ENCODE measurements at regions not wholly inside any gene's neighbourhood (a gene's known extent, or its start where the extent isn't known, plus 50 kb on each side); places are given as distances from the start of the nearest gene placed in this dataset.
A peak's percentile ranks its signal among the peaks of the same experiment; 100 is the strongest.
"Not testable (repeated sequence)": the region's sequence is repeated elsewhere in the genome, so short reads cannot be mapped to it uniquely, and the experiment has no call there.

DNA sequence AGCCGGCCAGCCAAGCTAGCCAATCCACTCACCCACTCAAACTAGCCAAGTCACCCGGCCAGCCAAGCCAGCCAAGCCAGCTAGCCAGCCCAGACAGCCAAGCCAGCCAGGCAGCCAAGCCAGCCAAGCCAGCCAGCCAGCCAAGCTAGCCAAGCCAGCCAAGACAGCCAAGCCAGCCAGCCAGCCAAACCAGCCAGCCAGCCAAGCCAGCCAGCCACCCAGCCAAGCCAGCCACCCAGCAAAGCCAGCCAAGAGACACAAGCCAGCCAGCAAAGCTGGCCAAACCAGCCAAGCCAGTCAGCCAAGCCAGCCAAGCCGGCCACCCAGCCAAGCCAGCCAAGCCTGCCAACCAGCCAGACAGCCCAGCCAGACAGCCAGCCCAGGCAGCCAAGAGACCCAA lies 322.2 kb upstream of the PLGLB2 start:
- not testable (repeated sequence) for H3K4me1 Mint-ChIP-seq (ENCODE audit: low read depth); H3K4me3 Mint-ChIP-seq; H3K9me3 Mint-ChIP-seq; H3K36me3 Mint-ChIP-seq (ENCODE audit: low read depth); H3K27me3 Mint-ChIP-seq (ENCODE audit: low read depth); H3K27ac Mint-ChIP-seq

DNA sequence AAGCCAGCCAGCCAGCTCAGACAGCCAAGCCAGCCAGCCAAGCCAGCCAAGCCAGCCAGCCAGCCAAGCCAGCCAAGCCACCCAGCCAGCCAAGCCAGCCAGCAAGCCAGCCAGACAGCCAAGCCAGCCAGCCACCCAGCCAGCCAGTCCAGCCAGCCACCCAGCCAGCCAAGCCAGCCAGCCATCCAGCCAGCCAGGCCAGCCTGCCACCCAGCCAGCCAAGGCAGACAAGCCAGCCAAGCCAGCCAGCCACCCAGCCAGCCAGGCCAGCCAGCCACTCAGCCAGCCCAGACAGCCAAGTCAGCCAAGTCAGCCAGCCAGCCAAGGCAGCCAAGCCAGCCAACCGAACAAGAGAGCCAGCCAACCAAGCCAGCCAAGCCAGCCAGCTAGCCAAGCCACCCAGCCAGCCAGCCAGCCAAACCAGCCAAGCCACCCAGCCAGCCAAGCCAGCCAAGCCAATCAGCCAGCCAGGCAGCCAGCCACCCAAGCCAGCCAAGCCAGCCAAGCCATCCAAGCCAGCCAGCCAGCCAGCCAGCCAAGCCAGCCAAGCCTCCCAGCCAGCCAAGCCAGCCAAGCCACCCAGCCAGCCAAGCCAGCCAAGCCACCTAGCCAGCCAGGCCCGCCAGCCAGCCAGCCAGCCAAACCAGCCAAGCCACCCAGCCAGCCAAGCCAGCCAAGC lies 319.3 kb upstream of the PLGLB2 start:
- not testable (repeated sequence) for H3K27me3 Mint-ChIP-seq (ENCODE audit: low read depth); H3K4me3 Mint-ChIP-seq; H3K4me1 Mint-ChIP-seq (ENCODE audit: low read depth); H3K36me3 Mint-ChIP-seq (ENCODE audit: low read depth); H3K27ac Mint-ChIP-seq; H3K9me3 Mint-ChIP-seq

DNA sequence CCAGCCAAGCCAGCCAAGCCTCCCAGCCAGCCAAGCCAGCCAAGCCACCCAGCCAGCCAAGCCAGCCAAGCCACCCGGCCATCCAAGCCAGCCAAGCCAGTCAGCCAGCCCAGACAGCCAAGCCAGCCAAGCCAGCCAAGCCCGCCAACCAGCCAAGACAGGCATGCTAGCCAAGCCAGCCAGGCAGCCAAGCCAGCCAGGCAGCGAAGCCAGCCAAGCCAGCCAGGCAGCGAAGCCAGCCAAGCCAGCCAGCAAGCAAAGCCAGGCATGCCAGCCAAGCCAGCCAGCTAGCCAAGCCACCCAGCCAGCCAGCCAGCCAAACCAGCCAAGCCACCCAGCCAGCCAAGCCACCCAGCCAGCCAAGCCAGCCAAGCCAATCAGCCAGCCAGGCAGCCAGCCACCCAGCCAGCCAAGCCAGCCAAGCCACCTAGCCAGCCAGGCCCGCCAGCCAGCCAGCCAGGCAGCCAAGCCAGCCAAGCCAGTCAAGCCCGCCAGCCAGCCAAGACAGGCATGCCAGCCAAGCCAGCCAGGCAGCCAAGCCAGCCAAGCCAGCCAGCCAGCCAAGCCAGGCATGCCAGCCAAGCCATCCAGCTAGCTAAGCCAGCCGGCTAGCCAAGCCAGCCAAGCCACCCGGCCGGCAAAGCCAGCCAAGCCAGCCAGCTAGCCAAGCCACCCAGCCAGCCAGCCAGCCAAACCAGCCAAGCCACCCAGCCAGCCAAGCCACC lies 318.5 kb upstream of the PLGLB2 start:
- H3K4me3 Mint-ChIP-seq; H3K27ac Mint-ChIP-seq; H3K36me3 Mint-ChIP-seq (ENCODE audit: low read depth); H3K27me3 Mint-ChIP-seq (ENCODE audit: low read depth); H3K9me3 Mint-ChIP-seq; H3K4me1 Mint-ChIP-seq (ENCODE audit: low read depth): not testable (repeated sequence)

DNA sequence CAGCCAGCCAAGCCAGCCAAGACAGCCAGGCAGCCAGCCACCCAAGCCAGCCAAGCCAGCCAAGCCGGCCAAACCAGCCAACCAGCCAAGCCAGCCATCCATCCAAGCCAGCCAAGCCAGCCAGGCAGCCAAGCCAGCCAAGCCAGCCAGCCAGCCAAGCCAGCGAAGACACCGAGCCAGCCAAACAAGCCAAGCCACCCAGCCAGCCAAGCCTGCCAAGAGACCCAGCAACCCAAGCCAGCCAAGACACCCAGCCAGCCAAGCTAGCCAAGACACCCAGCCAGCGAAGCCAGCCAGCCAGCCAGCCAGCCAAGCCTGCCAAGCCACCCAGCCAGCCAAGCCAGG lies 318.0 kb upstream of the PLGLB2 start:
- H3K4me1 Mint-ChIP-seq (ENCODE audit: low read depth); H3K36me3 Mint-ChIP-seq (ENCODE audit: low read depth); H3K27ac Mint-ChIP-seq; H3K4me3 Mint-ChIP-seq; H3K27me3 Mint-ChIP-seq (ENCODE audit: low read depth); H3K9me3 Mint-ChIP-seq: not testable (repeated sequence)

DNA sequence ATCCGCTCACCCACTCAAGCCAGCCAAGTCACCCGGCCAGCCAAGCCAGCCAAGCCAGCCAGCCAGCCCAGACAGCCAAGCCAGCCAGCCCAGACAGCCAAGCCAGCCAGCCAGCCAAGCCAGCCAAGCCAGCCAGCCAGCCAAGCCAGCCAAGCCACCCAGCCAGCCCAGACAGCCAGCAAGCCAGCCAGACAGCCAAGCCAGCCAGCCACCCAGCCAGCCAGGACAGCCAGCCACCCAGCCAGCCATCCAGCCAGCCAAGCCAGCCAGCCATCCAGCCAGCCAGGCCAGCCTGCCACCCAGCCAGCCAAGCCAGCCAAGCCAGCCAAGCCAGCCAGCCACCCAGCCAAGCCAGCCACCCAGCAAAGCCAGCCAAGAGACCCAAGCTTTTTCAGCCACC lies 316.8 kb upstream of the PLGLB2 start:
- H3K4me1 Mint-ChIP-seq (ENCODE audit: low read depth); H3K27me3 Mint-ChIP-seq (ENCODE audit: low read depth); H3K4me3 Mint-ChIP-seq; H3K36me3 Mint-ChIP-seq (ENCODE audit: low read depth); H3K27ac Mint-ChIP-seq; H3K9me3 Mint-ChIP-seq: not testable (repeated sequence)

DNA sequence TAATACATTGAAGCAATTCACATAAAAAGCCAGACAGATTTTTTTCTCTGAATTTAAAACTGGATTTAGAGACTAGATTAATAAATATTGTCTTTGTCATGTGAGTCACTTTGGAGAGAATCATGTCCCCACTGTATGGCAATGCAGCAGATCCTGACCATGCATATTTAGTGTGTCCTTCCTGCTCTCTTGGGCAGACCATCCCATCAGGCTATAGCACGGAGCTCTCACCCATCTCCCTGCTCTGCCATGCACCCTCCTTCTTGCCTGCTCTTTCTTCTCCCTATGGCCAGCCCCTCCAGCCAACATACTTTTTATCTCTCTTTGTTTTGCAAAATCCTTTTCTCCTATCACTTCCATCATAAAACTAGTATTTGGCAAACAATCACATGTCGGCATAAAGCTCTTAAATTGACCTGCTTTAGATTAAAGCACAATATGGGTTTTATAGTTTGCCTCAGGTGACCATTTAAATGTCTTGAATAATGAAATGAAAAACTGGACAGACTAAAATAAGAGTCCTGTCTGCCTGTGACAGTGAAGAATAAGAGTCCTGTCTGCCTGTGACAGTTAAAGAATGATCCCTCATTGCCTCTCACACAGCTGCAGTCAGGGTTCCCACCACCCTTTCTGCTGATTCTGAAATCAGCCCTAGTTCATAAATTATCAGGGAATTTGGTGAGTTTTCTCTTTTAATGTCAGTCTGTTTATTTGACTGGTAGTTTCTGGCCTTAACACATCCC lies 315.0 kb upstream of the PLGLB2 start:
- not testable (repeated sequence) for H3K9me3 Mint-ChIP-seq

DNA sequence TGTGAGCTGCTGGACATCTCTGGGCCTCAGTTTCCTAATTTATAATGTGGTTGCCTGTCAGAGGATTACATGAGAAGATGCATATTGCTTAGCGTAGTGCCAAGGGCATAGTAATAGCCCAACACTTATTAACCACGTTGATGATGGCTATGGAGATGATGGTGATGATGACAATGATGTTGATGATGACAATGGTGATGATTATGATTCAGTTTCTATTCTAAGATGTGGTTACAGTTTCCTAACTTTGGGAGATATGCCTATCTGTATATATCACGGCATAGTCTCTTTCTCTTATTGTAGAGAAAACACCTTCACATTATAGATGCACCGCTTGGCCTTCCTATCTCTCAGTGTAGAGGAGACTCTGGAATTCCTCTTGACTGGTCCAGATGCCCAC lies 311.9 kb upstream of the PLGLB2 start:
- not testable (repeated sequence) for H3K9me3 Mint-ChIP-seq

More for the DNA sequence above, 315.0 kb upstream of the PLGLB2 start:
- not testable (repeated sequence) for H3K27me3 Mint-ChIP-seq (ENCODE audit: low read depth); H3K36me3 Mint-ChIP-seq (ENCODE audit: low read depth); H3K4me1 Mint-ChIP-seq (ENCODE audit: low read depth); H3K4me3 Mint-ChIP-seq; H3K27ac Mint-ChIP-seq

DNA sequence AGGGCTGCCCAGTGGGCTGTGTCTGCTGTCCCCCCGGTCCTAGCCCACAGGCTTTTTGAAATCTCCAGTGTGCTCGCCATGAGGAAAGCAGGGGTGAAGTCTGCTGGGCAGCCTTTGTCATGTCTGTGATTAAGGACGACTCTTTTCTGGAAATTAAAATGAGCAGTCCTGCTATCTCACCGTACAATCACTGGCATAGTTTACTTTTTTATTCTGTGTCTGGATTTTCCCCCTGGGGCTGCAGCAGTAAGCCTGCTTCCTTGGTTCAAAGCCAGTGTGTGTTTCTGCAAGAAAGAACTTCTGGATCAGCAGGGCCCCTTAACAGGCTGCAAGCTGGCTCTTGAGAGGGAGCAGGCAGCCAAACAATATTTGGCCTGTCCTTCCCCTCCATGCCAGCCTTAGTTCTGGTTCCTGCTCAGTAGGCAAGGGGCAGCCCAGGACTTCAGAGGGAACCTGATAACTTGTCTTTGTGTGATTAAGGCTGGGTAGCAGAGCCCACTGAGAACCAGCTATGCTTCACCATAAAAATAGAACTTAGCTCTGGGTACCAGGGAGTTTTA lies 310.1 kb upstream of the PLGLB2 start:
- H3K27ac Mint-ChIP-seq; H3K4me3 Mint-ChIP-seq; H3K4me1 Mint-ChIP-seq (ENCODE audit: low read depth); H3K36me3 Mint-ChIP-seq (ENCODE audit: low read depth); H3K9me3 Mint-ChIP-seq; H3K27me3 Mint-ChIP-seq (ENCODE audit: low read depth): not testable (repeated sequence)

More for the DNA sequence above, 311.9 kb upstream of the PLGLB2 start:
- H3K27me3 Mint-ChIP-seq (ENCODE audit: low read depth); H3K27ac Mint-ChIP-seq; H3K4me3 Mint-ChIP-seq; H3K36me3 Mint-ChIP-seq (ENCODE audit: low read depth); H3K4me1 Mint-ChIP-seq (ENCODE audit: low read depth): not testable (repeated sequence)

DNA sequence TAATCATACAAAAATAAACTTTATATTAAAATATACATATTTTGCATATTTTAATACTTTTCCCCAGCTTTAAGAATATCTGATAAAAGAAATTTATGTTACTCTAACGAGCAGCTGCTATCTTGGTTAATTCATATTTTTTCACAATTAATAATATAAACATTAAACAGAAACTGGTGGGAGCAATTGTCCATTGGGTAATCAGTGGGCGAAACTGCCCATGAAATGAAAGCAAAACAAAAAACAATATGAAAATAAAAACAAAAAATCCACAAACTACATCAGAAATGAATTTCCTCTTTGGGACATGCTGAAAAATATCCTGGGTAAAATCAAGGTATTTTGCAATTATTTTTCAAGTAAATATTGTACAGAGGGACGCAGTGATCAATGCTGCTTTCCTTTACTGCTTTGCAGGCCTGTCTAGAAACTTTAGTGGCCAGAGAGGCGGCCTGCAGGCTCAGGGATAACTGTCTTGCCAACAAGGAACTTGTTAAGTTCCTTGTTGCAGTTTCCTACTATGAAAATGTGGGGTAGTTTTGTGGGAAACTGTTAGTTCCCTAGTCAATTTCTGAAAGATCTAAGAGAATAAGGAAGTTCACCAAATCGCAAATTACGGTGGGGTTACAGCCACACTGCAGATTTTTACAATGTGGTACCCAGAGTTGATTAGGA lies 309.0 kb upstream of the PLGLB2 start:
- not testable (repeated sequence) for H3K9me3 Mint-ChIP-seq; H3K27me3 Mint-ChIP-seq (ENCODE audit: low read depth); H3K36me3 Mint-ChIP-seq (ENCODE audit: low read depth); H3K4me3 Mint-ChIP-seq; H3K27ac Mint-ChIP-seq
- peaks cover 14% of the 10 kb centered on the region for H3K4me1 Mint-ChIP-seq (ENCODE audit: low read depth)

DNA sequence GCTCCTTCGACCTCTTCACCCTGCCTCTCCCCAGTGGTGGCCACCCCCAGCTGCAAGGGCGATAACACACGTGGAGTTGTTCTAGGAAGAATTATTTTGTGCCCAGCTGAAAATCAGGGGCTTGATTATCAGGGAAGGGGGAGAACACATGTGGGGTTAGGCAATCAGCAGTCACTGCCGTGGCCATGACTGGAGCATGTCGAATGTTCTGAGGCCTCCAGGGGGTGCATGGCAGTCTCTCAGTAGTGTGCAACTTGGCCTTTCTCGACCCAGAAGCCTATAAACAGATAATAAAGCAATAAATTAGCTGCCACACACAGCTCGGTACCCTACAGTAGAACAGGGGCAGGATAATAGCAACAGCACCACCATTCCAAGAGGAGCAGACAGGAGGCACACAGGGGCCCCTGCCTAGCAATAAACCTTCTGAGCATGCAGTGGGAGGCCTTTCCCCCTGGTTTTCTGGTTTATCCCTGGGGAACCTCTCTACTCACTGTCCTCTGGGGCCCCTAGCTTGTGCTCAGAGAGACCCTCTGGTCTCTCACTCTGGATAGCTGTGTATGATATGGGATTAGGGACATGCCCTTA lies 308.2 kb upstream of the PLGLB2 start:
- not testable (repeated sequence) for H3K27ac Mint-ChIP-seq, H3K4me3 Mint-ChIP-seq, H3K9me3 Mint-ChIP-seq

DNA sequence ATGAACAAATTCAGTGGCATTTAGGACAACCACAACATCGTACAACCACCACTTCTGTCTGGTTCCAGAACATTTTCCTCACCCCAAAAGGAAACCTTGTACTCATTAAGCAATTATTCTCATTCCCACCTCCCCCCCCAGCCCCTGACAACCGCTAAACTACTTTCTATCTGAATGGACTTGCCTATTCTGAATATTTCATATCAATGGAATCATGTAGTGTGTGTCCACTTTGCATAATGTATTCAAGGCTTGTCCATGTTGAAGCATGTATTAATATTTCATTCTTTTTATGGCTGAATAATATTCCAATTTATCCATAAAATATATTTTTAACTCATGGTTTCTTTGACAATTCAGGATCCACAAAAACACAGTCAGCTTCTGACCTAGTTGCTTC lies 307.2 kb upstream of the PLGLB2 start:
- peaks cover 17% of the 10 kb centered on the region for H3K4me1 Mint-ChIP-seq (ENCODE audit: low read depth)
- not testable (repeated sequence) for H3K27ac Mint-ChIP-seq; H3K4me3 Mint-ChIP-seq; H3K36me3 Mint-ChIP-seq (ENCODE audit: low read depth); H3K9me3 Mint-ChIP-seq; H3K27me3 Mint-ChIP-seq (ENCODE audit: low read depth)

More for the DNA sequence above, 308.2 kb upstream of the PLGLB2 start:
- H3K36me3 Mint-ChIP-seq (ENCODE audit: low read depth); H3K27me3 Mint-ChIP-seq (ENCODE audit: low read depth): not testable (repeated sequence)
- H3K4me1 Mint-ChIP-seq (ENCODE audit: low read depth), result peaks cover 17% of the 10 kb centered on the region

DNA sequence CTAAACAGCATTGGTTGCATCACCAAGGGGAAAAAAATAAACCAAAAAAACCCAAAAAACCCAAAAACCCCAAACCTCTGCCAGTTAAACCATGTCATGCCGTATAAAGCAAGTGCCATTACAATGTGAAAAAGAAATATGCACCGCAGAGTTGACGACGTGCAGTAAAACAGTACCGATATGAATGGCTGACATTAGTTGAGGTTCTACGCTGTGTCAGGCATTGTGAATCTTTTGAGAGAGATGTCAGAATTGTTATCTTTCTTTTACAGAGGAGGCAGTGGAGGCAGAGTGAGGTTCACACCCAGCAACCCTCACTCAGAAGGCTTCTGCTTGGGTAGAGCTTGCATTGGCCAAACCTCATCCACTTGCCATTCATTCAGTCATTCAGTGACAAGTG lies 306.5 kb upstream of the PLGLB2 start:
- H3K27me3 Mint-ChIP-seq (ENCODE audit: low read depth); H3K36me3 Mint-ChIP-seq (ENCODE audit: low read depth); H3K4me3 Mint-ChIP-seq: not testable (repeated sequence)

DNA sequence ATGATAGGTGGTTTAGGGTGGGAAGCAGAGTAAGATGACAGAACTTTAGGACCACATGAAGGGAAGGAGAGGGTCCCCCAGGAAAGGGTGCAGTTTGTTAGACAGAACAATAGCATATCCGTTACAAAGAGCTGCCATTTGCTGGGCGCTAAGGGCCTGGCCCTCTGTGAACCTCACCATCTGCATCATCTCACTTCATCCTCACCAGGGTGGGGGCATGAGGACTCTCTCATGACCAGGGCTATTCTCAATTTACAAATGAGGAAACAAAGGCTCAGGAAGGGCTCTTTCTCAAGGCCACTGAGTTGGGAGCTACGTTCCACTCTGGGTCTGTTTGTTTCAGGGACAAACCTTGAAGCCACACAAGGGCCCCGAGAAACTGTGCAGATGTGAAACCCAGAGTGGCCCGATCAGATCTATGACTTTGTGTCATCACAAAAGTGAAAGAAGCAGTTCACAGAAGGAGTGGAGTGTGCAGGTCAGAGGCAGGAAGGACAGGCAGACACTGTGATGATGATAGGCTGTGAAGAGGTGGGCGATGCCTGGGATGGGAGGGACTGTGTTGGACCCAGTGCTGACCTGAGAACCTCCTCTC lies 304.8 kb upstream of the PLGLB2 start:
- peak overlapping the region; percentile 14 for H3K4me3 Mint-ChIP-seq
- H3K36me3 Mint-ChIP-seq (ENCODE audit: low read depth); H3K9me3 Mint-ChIP-seq; H3K27me3 Mint-ChIP-seq (ENCODE audit: low read depth): not testable (repeated sequence)
- H3K27ac Mint-ChIP-seq, result peak overlapping the region; percentile 86
- H3K4me1 Mint-ChIP-seq (ENCODE audit: low read depth), result peaks cover 18% of the 10 kb centered on the region

More for the DNA sequence above, 306.5 kb upstream of the PLGLB2 start:
- peak overlapping the region; percentile 18 for H3K27ac Mint-ChIP-seq
- peaks cover 18% of the 10 kb centered on the region for H3K4me1 Mint-ChIP-seq (ENCODE audit: low read depth)
- not testable (repeated sequence) for H3K9me3 Mint-ChIP-seq

DNA sequence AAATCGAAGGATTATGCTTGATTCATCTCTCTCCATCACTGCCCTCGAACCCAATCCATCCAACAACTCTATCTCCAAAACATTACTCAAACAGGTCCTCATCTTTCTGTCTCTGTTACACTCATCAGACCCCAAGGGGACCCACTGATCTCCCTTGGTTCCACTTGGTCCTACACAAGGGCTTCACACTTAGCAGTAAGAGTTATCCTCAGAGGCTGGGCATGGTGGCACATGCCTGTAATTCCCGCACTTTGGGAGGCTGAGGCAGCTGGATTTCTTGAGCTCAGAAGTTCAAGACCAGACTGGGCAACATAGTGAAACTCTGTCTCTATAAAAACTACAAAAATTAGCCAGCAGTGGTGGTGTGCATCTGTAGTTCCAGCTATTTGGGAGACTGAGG lies 302.9 kb upstream of the PLGLB2 start:
- H3K9me3 Mint-ChIP-seq; H3K27ac Mint-ChIP-seq; H3K36me3 Mint-ChIP-seq (ENCODE audit: low read depth); H3K27me3 Mint-ChIP-seq (ENCODE audit: low read depth); H3K4me3 Mint-ChIP-seq: not testable (repeated sequence)
- peaks cover 16% of the 10 kb centered on the region for H3K4me1 Mint-ChIP-seq (ENCODE audit: low read depth)
